PC-9 (cell line): ENCODE measurements at regions not wholly inside any gene's neighbourhood (a gene's known extent, or its start where the extent isn't known, plus 50 kb on each side); places are given as distances from the start of the nearest gene placed in this dataset.

Source experiments
- BruUV-seq: library from RNA; stranded (reverse); fragments of 400-500 nt; replicated peaks from 2 replicates; lab custom pipeline; 2021; lab: Mats Ljungman, UMichigan
- CTCF ChIA-PET: fragments of 300-600 bp; sonication (Branson Sonifier 250); formaldehyde crosslinking; loops from one replicate; lab custom pipeline; 2022; ENCODE audit warnings: antibody characterized with exemption; lab: Charles Lee
- POLR2A ChIA-PET: fragments of 300-600 bp; sonication (Branson Sonifier 250); formaldehyde crosslinking; loops from one replicate; lab custom pipeline; 2022; ENCODE audit warnings: antibody characterized with exemption; ENCODE audit not compliant: unreplicated experiment; lab: Charles Lee
- DNase-seq, 2 experiments: peaks; one replicate each; pipeline versions ENCODE4 v3.0.0 to v3.0.0-alpha.2; 2015 to 2022; ENCODE audit warnings: mixed read lengths in 1 of 2
- H2AFZ ChIP-seq: fragments of 200-600 bp; sonication (generic); 2 replicates; pipeline ENCODE4 v1.8.1; 2017; ENCODE audit warnings: antibody characterized with exemption
- H3F3A ChIP-seq: fragments of 200-600 bp; sonication (generic); 2 replicates; pipeline ENCODE4 v1.8.1; 2017; ENCODE audit warnings: antibody characterized with exemption, mild to moderate bottlenecking, low read depth; ENCODE audit not compliant: insufficient read depth
- H3K27ac ChIP-seq: fragments of 200-600 bp; sonication (generic); 2 replicates; pipeline ENCODE4 v1.6.1; 2016; ENCODE audit warnings: mixed run types
- H3K27me3 ChIP-seq: fragments of 200-600 bp; sonication (generic); 2 replicates; pipeline ENCODE4 v1.6.1; 2016; ENCODE audit warnings: low read depth, mixed run types; ENCODE audit not compliant: insufficient read depth
- H3K36me3 ChIP-seq: fragments of 200-600 bp; sonication (generic); 2 replicates; pipeline ENCODE4 v1.6.1; 2016; ENCODE audit warnings: low read depth, mixed run types
- H3K4me1 ChIP-seq: fragments of 200-600 bp; sonication (generic); replicated peaks from 2 replicates; pipeline ENCODE4 v1.6.1; 2016; ENCODE audit warnings: mixed run types; ENCODE audit not compliant: insufficient read depth
- H3K4me2 ChIP-seq: fragments of 200-600 bp; sonication (generic); 2 replicates; pipeline ENCODE4 v1.6.1; 2017; ENCODE audit warnings: mixed run types
- H3K4me3 ChIP-seq: fragments of 200-600 bp; sonication (generic); 2 replicates; pipeline ENCODE4 v1.6.1; 2016; ENCODE audit warnings: mixed run types
- H3K79me2 ChIP-seq: fragments of 200-600 bp; sonication (generic); 2 replicates; pipeline ENCODE4 v1.6.1; 2017; ENCODE audit warnings: low read depth, mixed run types
- H3K9me2 ChIP-seq: fragments of 200-600 bp; sonication (generic); 2 replicates; pipeline ENCODE4 v1.8.1; 2017; ENCODE audit warnings: mild to moderate bottlenecking; ENCODE audit not compliant: insufficient read depth
- H3K9me3 ChIP-seq: fragments of 200-600 bp; sonication (generic); 2 replicates; pipeline ENCODE4 v1.8.1; 2016; ENCODE audit warnings: low read depth; ENCODE audit not compliant: insufficient read depth
- H4K20me1 ChIP-seq: fragments of 200-600 bp; sonication (generic); 2 replicates; pipeline ENCODE4 v1.8.1; 2017; ENCODE audit not compliant: insufficient read depth
- EZH2 ChIP-seq: fragments of 200-600 bp; sonication (generic); IDR thresholded peaks from 2 replicates; pipeline ENCODE4 v1.8.0; 2017; ENCODE audit warnings: antibody characterized with exemption, low read depth
- intact Hi-C: fragments of 100-400 bp; cut with micrococcal nuclease; formaldehyde crosslinking; loops from one replicate; pipeline ENCODE4 v1.10.0; 2022; ENCODE audit not compliant: unreplicated experiment
- TF ChIP-seq, protein P1 (sequence below): fragments of 200-600 bp; sonication (generic); conservative IDR thresholded peaks from 2 replicates; pipeline ENCODE4 v1.6.1; 2017; ENCODE audit warnings: mixed run types, antibody characterized with exemption, mild to moderate bottlenecking, moderate library complexity

DNA sequence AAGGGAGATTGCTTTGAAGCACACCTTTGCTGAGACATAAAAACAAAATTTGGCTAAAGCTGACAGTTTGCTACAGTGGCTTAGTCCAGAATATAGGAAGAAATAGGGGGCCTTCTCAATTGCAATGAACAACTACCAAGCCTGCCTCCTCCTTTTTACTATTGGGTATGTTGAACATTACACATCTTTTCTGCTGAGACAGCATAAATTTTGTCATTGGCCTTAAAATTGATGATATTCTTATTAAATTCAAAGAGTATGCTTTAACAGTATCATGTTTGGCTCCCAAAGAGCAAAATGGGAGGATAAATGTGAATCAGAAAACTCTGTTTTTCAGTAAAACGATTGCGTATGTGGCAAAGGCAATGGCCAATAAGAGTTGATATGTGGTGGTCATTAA, 721.9 kb upstream of the IGFBP7 start:
- intact Hi-C loops, result no loop called here
- H3F3A ChIP-seq, result no peaks in the 10 kb centered on the region
- no peaks in the 10 kb centered on the region for H3K36me3 ChIP-seq
- ChIA-PET CTCF (no interaction called here), POLR2A (no interaction called here)
- H3K4me2 ChIP-seq, result no peak overlapping the region
- no peaks in the 10 kb centered on the region for H4K20me1 ChIP-seq
- no peak overlapping the region for H3K4me3 ChIP-seq
- H3K4me1 ChIP-seq, result no peaks in the 10 kb centered on the region
- TF ChIP-seq, protein P1, sequence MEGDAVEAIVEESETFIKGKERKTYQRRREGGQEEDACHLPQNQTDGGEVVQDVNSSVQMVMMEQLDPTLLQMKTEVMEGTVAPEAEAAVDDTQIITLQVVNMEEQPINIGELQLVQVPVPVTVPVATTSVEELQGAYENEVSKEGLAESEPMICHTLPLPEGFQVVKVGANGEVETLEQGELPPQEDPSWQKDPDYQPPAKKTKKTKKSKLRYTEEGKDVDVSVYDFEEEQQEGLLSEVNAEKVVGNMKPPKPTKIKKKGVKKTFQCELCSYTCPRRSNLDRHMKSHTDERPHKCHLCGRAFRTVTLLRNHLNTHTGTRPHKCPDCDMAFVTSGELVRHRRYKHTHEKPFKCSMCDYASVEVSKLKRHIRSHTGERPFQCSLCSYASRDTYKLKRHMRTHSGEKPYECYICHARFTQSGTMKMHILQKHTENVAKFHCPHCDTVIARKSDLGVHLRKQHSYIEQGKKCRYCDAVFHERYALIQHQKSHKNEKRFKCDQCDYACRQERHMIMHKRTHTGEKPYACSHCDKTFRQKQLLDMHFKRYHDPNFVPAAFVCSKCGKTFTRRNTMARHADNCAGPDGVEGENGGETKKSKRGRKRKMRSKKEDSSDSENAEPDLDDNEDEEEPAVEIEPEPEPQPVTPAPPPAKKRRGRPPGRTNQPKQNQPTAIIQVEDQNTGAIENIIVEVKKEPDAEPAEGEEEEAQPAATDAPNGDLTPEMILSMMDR, result no peak
- no peak for TF ChIP-seq EZH2
- H3K27me3 ChIP-seq, result no peaks in the 10 kb centered on the region
- H3K9me2 ChIP-seq, result no peaks in the 10 kb centered on the region
- no TSS peak for BruUV-seq
- no peak overlapping the region for H3K27ac ChIP-seq
- DNase-seq, result no peak
- no peaks in the 10 kb centered on the region for H3K9me3 ChIP-seq
- no peak overlapping the region for H2AFZ ChIP-seq
- no peaks in the 10 kb centered on the region for H3K79me2 ChIP-seq

DNA sequence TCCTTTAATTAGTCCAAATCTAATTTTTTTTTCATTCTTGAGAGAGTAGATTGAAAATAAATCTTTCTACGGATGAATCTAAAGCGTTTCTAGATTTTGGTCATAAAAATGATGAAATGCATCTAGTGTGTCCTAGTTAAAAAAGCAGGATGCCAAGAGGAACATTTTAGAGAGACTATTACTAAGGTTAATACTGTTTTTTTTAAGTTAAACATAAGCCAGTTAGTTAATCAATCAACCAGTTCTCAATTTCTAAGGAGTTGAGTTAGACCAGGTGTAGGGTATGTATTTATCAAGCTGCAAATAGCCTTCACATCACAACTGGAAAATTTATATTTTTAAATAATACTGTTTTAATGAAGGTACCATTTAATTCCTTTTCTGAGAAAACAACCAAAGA, 679.5 kb upstream of the IGFBP7 start:
- Histone ChIP-seq H3K9me3 (no peaks in the 10 kb centered on the region), H3K4me3 (no peak overlapping the region), H3K79me2 (no peaks in the 10 kb centered on the region), H3K27ac (no peak overlapping the region), H3K27me3 (no peaks in the 10 kb centered on the region), H2AFZ (no peak overlapping the region), H3K36me3 (no peaks in the 10 kb centered on the region), H4K20me1 (no peaks in the 10 kb centered on the region), H3K4me1 (no peaks in the 10 kb centered on the region), H3F3A (no peaks in the 10 kb centered on the region), H3K9me2 (no peaks in the 10 kb centered on the region), H3K4me2 (no peak overlapping the region)
- ChIA-PET CTCF (no interaction called here), POLR2A (no interaction called here)
- no peak for TF ChIP-seq EZH2
- TF ChIP-seq, protein P1, result no peak
- intact Hi-C loops, result no loop called here
- DNase-seq, result no peak
- no TSS peak for BruUV-seq

DNA sequence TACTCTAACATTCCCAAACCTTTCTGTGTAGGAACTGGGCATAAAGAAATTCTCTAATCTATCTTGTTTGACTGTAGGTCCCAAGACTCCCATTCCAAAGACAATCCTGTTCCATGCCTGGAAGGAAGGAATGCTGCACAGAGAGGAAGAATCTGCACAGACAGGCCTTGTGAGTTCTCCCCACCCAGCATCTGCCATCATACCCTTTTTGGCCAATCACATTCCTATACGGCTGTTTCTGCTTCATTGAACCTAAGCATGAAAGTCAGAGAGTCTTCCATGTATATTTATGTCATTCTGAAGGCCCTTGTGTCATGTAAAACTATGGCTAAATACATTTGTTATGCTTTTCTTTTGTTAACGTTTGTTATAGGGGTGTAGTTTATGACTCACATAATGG, 667.7 kb upstream of the IGFBP7 start:
- H3F3A ChIP-seq, result no peaks in the 10 kb centered on the region
- H4K20me1 ChIP-seq, result no peaks in the 10 kb centered on the region
- no peak for DNase-seq
- TF ChIP-seq EZH2, result no peak
- TF ChIP-seq, protein P1, result no peak
- ChIA-PET CTCF (no interaction called here), POLR2A (no interaction called here)
- H3K27ac ChIP-seq, result no peak overlapping the region
- no peak overlapping the region for H3K4me2 ChIP-seq
- no peak overlapping the region for H3K4me3 ChIP-seq
- no peaks in the 10 kb centered on the region for H3K79me2 ChIP-seq
- no peak overlapping the region for H2AFZ ChIP-seq
- H3K4me1 ChIP-seq, result no peaks in the 10 kb centered on the region
- H3K9me3 ChIP-seq, result no peaks in the 10 kb centered on the region
- H3K36me3 ChIP-seq, result no peaks in the 10 kb centered on the region
- no peaks in the 10 kb centered on the region for H3K27me3 ChIP-seq
- no peaks in the 10 kb centered on the region for H3K9me2 ChIP-seq
- no TSS peak for BruUV-seq
- intact Hi-C loops, result no loop called here
